ENCODE measurements at regions not wholly inside any gene's neighbourhood (a gene's known extent, or its start where the extent isn't known, plus 50 kb on each side); places are given as distances from the start of the nearest gene placed in this dataset.
A peak's percentile ranks its signal among the peaks of the same experiment; 100 is the strongest.

GRCh38 chr2:121089166-121089510 lies 195.9 kb downstream of the TFCP2L1 start:
- in situ Hi-C loops (cut with HindIII; ENCODE audit: low pct_unique_long_range_greater_than_20kb, low sequenced_read_pairs): no loop called here
- DNase-seq (ENCODE audit: low read depth): no peak

GRCh38 chr2:121090088-121090715 lies 194.8 kb downstream of the TFCP2L1 start:
- in situ Hi-C loops (cut with HindIII; ENCODE audit: low pct_unique_long_range_greater_than_20kb, low sequenced_read_pairs): no loop called here
- DNase-seq (ENCODE audit: low read depth): no peak

GRCh38 chr2:121092095-121092494 lies 192.9 kb downstream of the TFCP2L1 start:
- in situ Hi-C loops (cut with HindIII; ENCODE audit: low pct_unique_long_range_greater_than_20kb, low sequenced_read_pairs): no loop called here
- DNase-seq (ENCODE audit: low read depth): no peak

- DNase-seq (ENCODE audit: low read depth): no peak
- in situ Hi-C loops (cut with HindIII; ENCODE audit: low pct_unique_long_range_greater_than_20kb, low sequenced_read_pairs): no loop called here
Measured at GRCh38 chr2:121093692-121094091, 191.3 kb downstream of the TFCP2L1 start.

DNA sequence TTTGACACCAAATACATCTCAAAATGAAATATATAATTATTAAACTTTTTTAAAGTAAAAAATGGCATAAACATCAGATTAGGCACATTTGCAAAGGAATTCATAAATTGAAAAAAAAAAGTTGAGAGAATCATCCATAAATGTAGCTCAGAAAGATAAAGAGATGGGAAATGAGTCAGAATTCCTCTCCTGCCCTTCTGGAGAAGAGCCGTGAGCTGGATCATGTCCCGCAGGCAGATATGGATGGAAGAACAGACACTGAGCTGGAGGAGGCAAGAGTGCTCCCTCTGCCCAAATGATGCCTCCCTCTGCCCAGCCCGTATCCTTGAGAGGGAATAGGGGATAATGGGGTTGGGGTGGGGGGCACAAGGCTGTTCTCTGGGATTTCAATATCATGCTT lies 190.9 kb downstream of the TFCP2L1 start:
- in situ Hi-C loops (cut with HindIII; ENCODE audit: low pct_unique_long_range_greater_than_20kb, low sequenced_read_pairs): no loop called here
- no peak for DNase-seq (ENCODE audit: low read depth)

DNA sequence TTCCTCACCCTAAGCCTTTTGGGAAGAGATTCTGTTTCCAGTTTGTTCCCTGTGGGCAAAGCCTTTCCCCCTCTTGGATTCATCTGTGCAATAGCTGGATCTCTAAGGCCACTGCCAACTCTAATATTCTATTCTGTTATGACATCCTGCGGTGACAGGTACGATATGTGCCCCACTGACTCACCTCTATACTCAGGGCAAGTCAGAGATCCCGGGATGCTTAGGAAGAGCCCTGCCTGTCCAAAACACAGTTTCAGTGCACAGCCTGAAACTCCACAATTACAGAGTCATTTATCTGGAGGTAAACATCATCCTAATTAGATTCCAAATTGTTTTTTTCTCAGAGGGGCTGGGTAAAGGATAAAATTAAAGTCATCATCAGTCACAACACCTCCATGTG lies 190.2 kb downstream of the TFCP2L1 start:
- in situ Hi-C loops (cut with HindIII; ENCODE audit: low pct_unique_long_range_greater_than_20kb, low sequenced_read_pairs): no loop called here
- no peak for DNase-seq (ENCODE audit: low read depth)

- DNase-seq (ENCODE audit: low read depth): peak; percentile 45
- in situ Hi-C loops (cut with HindIII; ENCODE audit: low pct_unique_long_range_greater_than_20kb, low sequenced_read_pairs): no loop called here
Measured at GRCh38 chr2:121095257-121096080, 189.5 kb downstream of the TFCP2L1 start.

DNA sequence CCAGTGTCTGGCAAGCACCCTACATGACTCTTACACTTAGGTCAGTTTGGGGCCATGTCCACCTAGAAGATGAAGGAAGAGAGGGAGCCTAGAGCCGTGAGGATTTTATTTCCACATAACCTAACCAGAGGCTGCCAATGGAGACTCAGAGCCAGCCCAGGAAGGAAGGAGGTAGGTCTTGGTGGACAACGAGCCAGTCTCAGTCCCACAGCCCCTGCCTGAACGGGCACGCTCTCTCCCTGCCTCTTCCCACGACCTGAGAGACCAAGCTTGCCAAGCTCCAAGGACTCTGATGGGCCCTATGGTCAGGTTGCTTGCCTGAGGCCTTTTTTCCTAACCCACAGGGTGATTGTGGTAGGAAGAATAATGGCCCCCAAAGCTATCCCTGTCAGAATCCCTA lies 188.4 kb downstream of the TFCP2L1 start:
- no peak for DNase-seq (ENCODE audit: low read depth)
- in situ Hi-C loops (cut with HindIII; ENCODE audit: low pct_unique_long_range_greater_than_20kb, low sequenced_read_pairs): no loop called here

DNA sequence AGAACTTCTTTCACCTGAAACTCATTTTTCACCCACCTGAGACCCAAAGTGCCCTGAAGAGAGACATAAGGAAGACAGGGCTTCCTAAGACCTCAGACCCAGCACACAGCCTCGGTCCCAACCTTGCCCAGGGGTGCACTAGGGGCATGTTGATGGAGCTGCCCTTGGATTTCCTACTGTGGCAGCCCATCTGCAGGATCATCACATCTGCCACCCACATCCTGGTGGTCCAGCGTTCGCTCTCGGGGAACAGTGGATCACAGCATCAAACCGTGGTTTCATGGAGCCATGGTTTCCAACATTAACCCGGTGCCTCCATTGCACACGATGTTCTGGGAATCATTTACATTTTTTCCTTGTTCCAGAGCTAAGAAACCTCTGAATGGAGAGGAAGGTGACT lies 186.4 kb downstream of the TFCP2L1 start:
- in situ Hi-C loops (cut with HindIII; ENCODE audit: low pct_unique_long_range_greater_than_20kb, low sequenced_read_pairs): no loop called here
- no peak for DNase-seq (ENCODE audit: low read depth)

GRCh38 chr2:121099329-121100290 lies 185.4 kb downstream of the TFCP2L1 start:
- DNase-seq (ENCODE audit: low read depth): no peak
- in situ Hi-C loops (cut with HindIII; ENCODE audit: low pct_unique_long_range_greater_than_20kb, low sequenced_read_pairs): no loop called here

DNA sequence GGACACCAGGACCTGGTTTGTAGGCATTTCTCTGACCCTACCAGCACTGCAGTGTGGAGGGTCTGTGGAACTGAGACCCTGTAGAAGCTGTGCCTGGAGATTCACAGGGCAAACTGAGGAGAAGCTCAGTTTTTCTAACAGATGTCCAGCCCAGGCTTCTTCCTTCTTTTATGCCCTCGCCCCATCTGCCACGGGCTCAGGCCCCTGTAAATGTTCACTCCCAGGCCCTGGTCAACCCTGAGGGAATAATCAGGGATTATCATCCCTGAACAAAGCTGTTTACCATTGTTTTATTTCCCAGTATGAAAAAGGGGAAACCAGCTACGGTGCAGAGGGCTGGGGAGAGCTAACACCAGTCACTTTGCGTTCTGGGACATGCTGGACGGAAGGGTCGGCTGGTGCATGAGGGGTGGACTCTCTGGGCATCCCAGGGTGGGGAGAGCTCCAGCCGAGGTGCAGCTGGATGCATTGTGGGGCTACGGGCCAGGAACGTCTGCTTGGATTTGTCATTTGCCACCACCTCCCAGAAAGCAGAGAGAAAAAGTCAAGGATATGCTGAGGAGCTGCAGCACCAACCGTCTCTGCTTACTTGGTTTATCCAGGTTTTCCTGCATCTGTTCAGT lies 183.8 kb downstream of the TFCP2L1 start:
- in situ Hi-C loops (cut with HindIII; ENCODE audit: low pct_unique_long_range_greater_than_20kb, low sequenced_read_pairs): no loop called here
- DNase-seq (ENCODE audit: low read depth): no peak

DNA sequence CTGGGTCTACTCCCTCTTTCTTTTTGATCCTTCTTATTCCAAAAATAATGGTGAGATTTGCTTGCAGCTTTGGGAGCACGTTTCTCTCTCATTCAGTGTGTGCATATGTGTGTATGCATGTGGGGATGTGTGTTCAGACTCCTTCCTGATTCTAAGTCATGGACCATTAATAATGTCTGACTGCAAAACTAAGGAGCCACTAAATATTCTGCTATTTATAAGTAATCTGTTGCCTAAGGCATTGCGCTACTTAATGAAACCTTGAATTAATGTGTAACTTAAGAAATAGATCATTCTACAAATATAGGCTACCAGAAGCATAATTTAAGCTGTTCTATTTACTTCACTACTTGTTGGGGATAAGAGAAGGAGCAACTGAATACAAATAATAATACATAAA lies 182.1 kb downstream of the TFCP2L1 start:
- no peak for DNase-seq (ENCODE audit: low read depth)
- in situ Hi-C loops (cut with HindIII; ENCODE audit: low pct_unique_long_range_greater_than_20kb, low sequenced_read_pairs): no loop called here

GRCh38 chr2:121103960-121104359 lies 181.0 kb downstream of the TFCP2L1 start:
- DNase-seq (ENCODE audit: low read depth): no peak
- in situ Hi-C loops (cut with HindIII; ENCODE audit: low pct_unique_long_range_greater_than_20kb, low sequenced_read_pairs): no loop called here

GRCh38 chr2:121104721-121105141 lies 180.3 kb downstream of the TFCP2L1 start:
- DNase-seq (ENCODE audit: low read depth): peak; percentile 62
- in situ Hi-C loops (cut with HindIII; ENCODE audit: low pct_unique_long_range_greater_than_20kb, low sequenced_read_pairs): no loop called here

DNA sequence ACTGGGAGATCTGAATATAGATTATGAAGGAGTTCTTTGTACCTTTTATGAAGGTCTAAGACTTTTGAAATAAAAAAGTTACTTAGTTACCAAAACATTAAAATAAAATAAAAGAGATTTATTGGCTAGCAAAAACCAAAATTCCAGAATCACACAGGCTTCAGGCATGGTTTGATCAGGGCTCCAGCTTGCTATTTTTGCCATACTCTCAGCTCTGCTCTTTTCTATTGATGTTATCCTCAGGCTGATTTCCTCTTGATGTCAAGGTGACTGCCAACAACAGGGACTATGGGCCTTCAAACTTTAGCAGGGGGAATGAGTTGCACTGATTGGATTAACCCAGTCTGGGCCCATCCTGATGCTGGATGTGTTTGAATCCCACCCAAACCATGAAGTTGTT lies 174.1 kb downstream of the TFCP2L1 start:
- in situ Hi-C loops (cut with HindIII; ENCODE audit: low pct_unique_long_range_greater_than_20kb, low sequenced_read_pairs): no loop called here

DNA sequence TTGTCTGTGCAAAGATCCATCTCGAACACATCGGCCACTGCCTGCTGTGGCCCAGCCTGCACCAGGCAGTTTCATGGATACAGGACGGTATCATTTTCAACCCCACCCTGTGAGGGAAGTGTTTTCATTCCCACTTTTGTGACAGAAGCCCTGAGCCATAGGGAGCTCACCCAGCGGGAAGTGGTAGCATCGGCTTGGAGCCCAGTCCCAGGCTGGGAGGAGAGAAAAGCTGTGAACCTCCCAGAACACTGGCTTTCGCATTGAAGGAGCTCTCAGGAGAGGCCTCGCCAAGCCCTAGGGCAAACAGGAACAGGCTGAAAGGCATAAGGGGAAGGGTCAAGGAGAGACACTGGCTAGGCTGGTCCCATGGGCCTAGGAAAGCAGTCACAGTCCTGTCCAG lies 166.1 kb downstream of the TFCP2L1 start:
- in situ Hi-C loops (cut with HindIII; ENCODE audit: low pct_unique_long_range_greater_than_20kb, low sequenced_read_pairs): no loop called here
- DNase-seq (ENCODE audit: low read depth): no peak

More for the DNA sequence above, 174.1 kb downstream of the TFCP2L1 start:
- no peak for DNase-seq (ENCODE audit: low read depth)

DNA sequence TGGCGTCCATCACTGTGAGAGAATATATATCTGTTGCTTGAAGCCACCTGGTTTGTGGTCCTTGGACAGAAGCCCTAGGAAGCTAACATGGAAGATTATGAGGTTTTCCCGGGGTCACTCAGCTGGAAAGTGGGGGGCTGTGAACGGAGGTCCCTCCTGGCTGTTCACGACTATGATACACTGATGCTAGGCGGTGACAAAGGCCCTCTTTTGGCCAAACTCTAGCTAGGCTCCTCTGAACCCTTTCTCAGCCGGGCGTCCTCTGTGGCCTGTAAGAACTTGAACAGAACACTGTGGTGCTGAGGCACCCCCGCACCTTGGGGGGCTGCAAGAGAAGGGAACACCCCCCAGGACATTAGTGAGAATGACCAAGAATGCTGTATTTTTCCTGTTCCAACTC lies 164.6 kb downstream of the TFCP2L1 start:
- in situ Hi-C loops (cut with HindIII; ENCODE audit: low pct_unique_long_range_greater_than_20kb, low sequenced_read_pairs): no loop called here
- DNase-seq (ENCODE audit: low read depth): no peak

GRCh38 chr2:121120991-121121390 lies 164.0 kb downstream of the TFCP2L1 start:
- in situ Hi-C loops (cut with HindIII; ENCODE audit: low pct_unique_long_range_greater_than_20kb, low sequenced_read_pairs): no loop called here
- no peak for DNase-seq (ENCODE audit: low read depth)
